ENCODE measurements at regions not wholly inside any gene's neighbourhood (a gene's known extent, or its start where the extent isn't known, plus 50 kb on each side); places are given as distances from the start of the nearest gene placed in this dataset.

GRCh38 chr2:238701341-238702206 lies 146.3 kb upstream of the TWIST2 start:
- TF ChIP-seq POLR2A (IDR thresholded peaks at IDR 0.05; ENCODE audit: low read length) (no peak), GATA1 (IDR thresholded peaks at IDR 0.05; ENCODE audit: low read depth, low read length) (no peak)
